Caco-2 (cell line): ENCODE measurements at regions not wholly inside any gene's neighbourhood (a gene's known extent, or its start where the extent isn't known, plus 50 kb on each side); places are given as distances from the start of the nearest gene placed in this dataset.
"Not testable (repeated sequence)": the region's sequence is repeated elsewhere in the genome, so short reads cannot be mapped to it uniquely, and the experiment has no call there.

Source experiments
- BruUV-seq: library from RNA; stranded (reverse); fragments of 400-500 nt; replicated peaks from 2 replicates; lab custom pipeline; 2021; lab: Mats Ljungman, UMichigan
- CTCF ChIA-PET: fragments of 300-600 bp; sonication (Branson Sonifier 250); formaldehyde crosslinking; loops from one replicate; lab custom pipeline; 2022; ENCODE audit warnings: antibody characterized with exemption; lab: Charles Lee
- POLR2A ChIA-PET: fragments of 300-600 bp; sonication (Branson Sonifier 250); formaldehyde crosslinking; loops from one replicate; lab custom pipeline; 2022; ENCODE audit warnings: antibody characterized with exemption; lab: Charles Lee
- DNase-seq, 2 experiments: peaks; one replicate each; pipeline versions ENCODE4 v3.0.0 to v3.0.0-alpha.2; 2020 to 2022
- H3K27me3 ChIP-seq: replicated peaks from 2 replicates; pipeline ENCODE4 v1.6.0; 2011; ENCODE audit warnings: low read length; ENCODE audit not compliant: control insufficient read depth, insufficient read depth
- H3K36me3 ChIP-seq: 2 replicates; pipeline ENCODE4 v1.5.1; 2011; ENCODE audit warnings: low read length; ENCODE audit not compliant: control insufficient read depth, insufficient read depth
- H3K4me1 ChIP-seq: fragments of 250-450 bp; sonication (Bioruptor Pico); 2 replicates; pipeline ENCODE4 v1.5.1; 2020; ENCODE audit warnings: mild to moderate bottlenecking
- H3K4me3 ChIP-seq: 2 replicates; pipeline ENCODE4 v1.5.1; 2011; ENCODE audit warnings: low read depth, mild to moderate bottlenecking, control low read depth, low read length
- H3K9me3 ChIP-seq: fragments of 250-450 bp; sonication (Bioruptor Pico); 2 replicates; pipeline ENCODE4 v1.5.1; 2020; ENCODE audit warnings: mild to moderate bottlenecking, moderate library complexity
- H3K27ac Mint-ChIP-seq: one replicate; pipeline ENCODE4 v1.8.0; 2022; ENCODE audit warnings: mixed read lengths; ENCODE audit not compliant: unreplicated experiment
- H3K27me3 Mint-ChIP-seq: one replicate; pipeline ENCODE4 v1.8.0; 2022; ENCODE audit warnings: mixed read lengths; ENCODE audit not compliant: insufficient read depth, unreplicated experiment
- H3K36me3 Mint-ChIP-seq: one replicate; pipeline ENCODE4 v1.8.0; 2022; ENCODE audit warnings: mild to moderate bottlenecking, mixed read lengths; ENCODE audit not compliant: insufficient read depth, unreplicated experiment
- H3K4me1 Mint-ChIP-seq: one replicate; pipeline ENCODE4 v1.8.0; 2022; ENCODE audit warnings: low read depth, mixed read lengths; ENCODE audit not compliant: unreplicated experiment
- H3K4me3 Mint-ChIP-seq: one replicate; pipeline ENCODE4 v1.8.0; 2022; ENCODE audit warnings: mild to moderate bottlenecking, moderate library complexity, mixed read lengths; ENCODE audit not compliant: unreplicated experiment
- H3K9me3 Mint-ChIP-seq: one replicate; pipeline ENCODE4 v1.8.0; 2022; ENCODE audit warnings: mixed read lengths; ENCODE audit not compliant: unreplicated experiment
- CTCF ChIP-seq, 2 experiments: fragments of 200-600 bp in 1 of 2; IDR thresholded peaks; 1 replicate in 1 of 2; 2 replicates in 1 of 2; pipeline versions ENCODE4 v1.5.1 to v1.8.0; 2011 to 2022; ENCODE audit warnings: antibody characterized with exemption in 1 of 2, control low read depth in 1 of 2, inconsistent platforms in 1 of 2, low read depth in 1 of 2, low read length in 1 of 2, mild to moderate bottlenecking in 1 of 2, moderate library complexity in 1 of 2; ENCODE audit not compliant: insufficient read depth in 1 of 2, severe bottlenecking in 1 of 2, unreplicated experiment in 1 of 2
- intact Hi-C: fragments of 100-400 bp; cut with micrococcal nuclease; formaldehyde crosslinking; loops from one replicate; pipeline ENCODE4 v1.10.0; 2022; ENCODE audit not compliant: unreplicated experiment

GRCh38 chr19:5281588-5281987, 59.0 kb downstream of the PTPRS start:
- no peaks in the 10 kb centered on the region for H3K36me3 ChIP-seq
- no peaks in the 10 kb centered on the region for H3K27me3 Mint-ChIP-seq
- no peaks in the 10 kb centered on the region for H3K9me3 Mint-ChIP-seq
- H3K4me3 ChIP-seq: no peak overlapping the region
- H3K27me3 ChIP-seq: no peaks in the 10 kb centered on the region
- no peak overlapping the region for H3K27ac Mint-ChIP-seq
- ChIA-PET CTCF (no interaction called here), POLR2A (no interaction called here)
- peaks cover 7% of the 10 kb centered on the region; the same call in 1 of the 2 replicates for H3K4me1 ChIP-seq
- H3K4me1 Mint-ChIP-seq: no peaks in the 10 kb centered on the region
- H3K4me3 Mint-ChIP-seq: no peak overlapping the region
- BruUV-seq: no TSS peak
- no peaks in the 10 kb centered on the region for H3K9me3 ChIP-seq
- H3K36me3 Mint-ChIP-seq: no peaks in the 10 kb centered on the region
- DNase-seq: no peak
- intact Hi-C loops: no loop called here
- TF ChIP-seq CTCF (IDR thresholded peaks at IDR 0.05; ENCODE audit: insufficient read depth in 1 of 2, low read depth in 1 of 2, low read length in 1 of 2, severe bottlenecking in 1 of 2, unreplicated experiment in 1 of 2): no peak

GRCh38 chr19:5275668-5276067, 64.9 kb downstream of the PTPRS start:
- CTCF ChIA-PET, POLR2A ChIA-PET, H3K27me3 ChIP-seq: not testable (repeated sequence)

GRCh38 chr19:5273782-5274181, 66.8 kb downstream of the PTPRS start:
- no TSS peak for BruUV-seq
- TF ChIP-seq CTCF (IDR thresholded peaks at IDR 0.05; ENCODE audit: insufficient read depth in 1 of 2, low read depth in 1 of 2, low read length in 1 of 2, severe bottlenecking in 1 of 2, unreplicated experiment in 1 of 2): no peak

More at GRCh38 chr19:5275668-5276067, 64.9 kb downstream of the PTPRS start:
- H3K9me3 Mint-ChIP-seq, BruUV-seq, H3K27me3 Mint-ChIP-seq, intact Hi-C loops, H3K4me1 ChIP-seq, H3K4me1 Mint-ChIP-seq, DNase-seq, H3K36me3 ChIP-seq, H3K4me3 ChIP-seq, H3K9me3 ChIP-seq, H3K4me3 Mint-ChIP-seq: not testable (repeated sequence)
- H3K27ac Mint-ChIP-seq: peak overlapping the region; percentile 28
- peaks cover 13% of the 10 kb centered on the region for H3K36me3 Mint-ChIP-seq

GRCh38 chr19:5271145-5271544, 69.5 kb downstream of the PTPRS start:
- ChIA-PET POLR2A (no interaction called here), CTCF (interaction anchor here (0.7 kb wide), 1 partner anchor 348 kb away, joined by 3 read pairs; no protein-coding TSS in a partner anchor)
- intact Hi-C loops: no loop called here
- Histone ChIP-seq H3K27me3 (no peaks in the 10 kb centered on the region), H3K36me3 (no peaks in the 10 kb centered on the region; the same call in 1 of the 2 replicates), H3K4me1 (no peaks in the 10 kb centered on the region), H3K9me3 (no peaks in the 10 kb centered on the region), H3K4me3 (no peak overlapping the region)
- no TSS peak for BruUV-seq
- Mint-ChIP-seq H3K27me3 (no peaks in the 10 kb centered on the region), H3K36me3 (peaks cover 13% of the 10 kb centered on the region), H3K4me1 (no peaks in the 10 kb centered on the region), H3K4me3 (no peak overlapping the region), H3K27ac (no peak overlapping the region), H3K9me3 (no peaks in the 10 kb centered on the region)
- TF ChIP-seq CTCF (IDR thresholded peaks at IDR 0.05; ENCODE audit: insufficient read depth in 1 of 2, low read depth in 1 of 2, low read length in 1 of 2, severe bottlenecking in 1 of 2, unreplicated experiment in 1 of 2): no peak
- no peak for DNase-seq

More at GRCh38 chr19:5273782-5274181, 66.8 kb downstream of the PTPRS start:
- ChIA-PET POLR2A (no interaction called here), CTCF (no interaction called here)
- H3K4me1 ChIP-seq: no peaks in the 10 kb centered on the region
- no peaks in the 10 kb centered on the region; the same call in 1 of the 2 replicates for H3K36me3 ChIP-seq
- Mint-ChIP-seq H3K4me1 (no peaks in the 10 kb centered on the region), H3K4me3 (no peak overlapping the region), H3K27ac (no peak overlapping the region), H3K36me3 (peaks cover 13% of the 10 kb centered on the region), H3K9me3 (no peaks in the 10 kb centered on the region), H3K27me3 (no peaks in the 10 kb centered on the region)
- no peaks in the 10 kb centered on the region for H3K27me3 ChIP-seq
- no peak overlapping the region for H3K4me3 ChIP-seq
- no peak for DNase-seq
- intact Hi-C loops: no loop called here
- no peaks in the 10 kb centered on the region for H3K9me3 ChIP-seq
